ENCODE measurements at regions not wholly inside any gene's neighbourhood (a gene's known extent, or its start where the extent isn't known, plus 50 kb on each side); places are given as distances from the start of the nearest gene placed in this dataset.

DNA sequence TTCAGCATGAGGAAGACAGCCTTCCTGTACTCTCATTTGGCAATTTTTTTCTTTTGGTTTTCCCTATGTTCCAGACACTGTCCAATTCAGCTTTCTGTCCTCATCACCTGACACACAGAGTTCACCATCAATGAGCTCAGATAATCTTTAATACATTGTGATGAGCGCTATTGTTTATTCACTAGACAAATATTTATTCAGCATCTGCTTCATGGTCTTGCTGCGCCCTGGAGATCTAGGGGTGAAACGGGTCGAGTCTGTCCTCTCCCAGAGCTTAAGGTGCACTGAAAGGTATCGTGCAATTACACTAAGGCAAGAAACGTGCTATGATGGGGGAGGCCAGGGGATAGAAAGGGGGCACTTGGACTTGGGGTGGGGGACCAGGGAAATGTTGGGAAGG, 281.6 kb downstream of the ZSWIM6 start (continued):
- TF ChIP-seq, protein P1, sequence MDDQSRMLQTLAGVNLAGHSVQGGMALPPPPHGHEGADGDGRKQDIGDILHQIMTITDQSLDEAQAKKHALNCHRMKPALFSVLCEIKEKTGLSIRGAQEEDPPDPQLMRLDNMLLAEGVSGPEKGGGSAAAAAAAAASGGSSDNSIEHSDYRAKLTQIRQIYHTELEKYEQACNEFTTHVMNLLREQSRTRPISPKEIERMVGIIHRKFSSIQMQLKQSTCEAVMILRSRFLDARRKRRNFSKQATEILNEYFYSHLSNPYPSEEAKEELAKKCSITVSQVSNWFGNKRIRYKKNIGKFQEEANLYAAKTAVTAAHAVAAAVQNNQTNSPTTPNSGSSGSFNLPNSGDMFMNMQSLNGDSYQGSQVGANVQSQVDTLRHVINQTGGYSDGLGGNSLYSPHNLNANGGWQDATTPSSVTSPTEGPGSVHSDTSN (IDR thresholded peaks at IDR 0.05): no peak
- no peak for TF ChIP-seq RCOR1 (IDR thresholded peaks at IDR 0.05; ENCODE audit: low read length)
- TF ChIP-seq, protein P2, sequence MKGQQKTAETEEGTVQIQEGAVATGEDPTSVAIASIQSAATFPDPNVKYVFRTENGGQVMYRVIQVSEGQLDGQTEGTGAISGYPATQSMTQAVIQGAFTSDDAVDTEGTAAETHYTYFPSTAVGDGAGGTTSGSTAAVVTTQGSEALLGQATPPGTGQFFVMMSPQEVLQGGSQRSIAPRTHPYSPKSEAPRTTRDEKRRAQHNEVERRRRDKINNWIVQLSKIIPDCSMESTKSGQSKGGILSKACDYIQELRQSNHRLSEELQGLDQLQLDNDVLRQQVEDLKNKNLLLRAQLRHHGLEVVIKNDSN (IDR thresholded peaks at IDR 0.05; ENCODE audit: borderline replicate concordance, low read depth): no peak
- TF ChIP-seq RAD21 (IDR thresholded peaks at IDR 0.05; ENCODE audit: low read length): no peak
- TF ChIP-seq ELF1 (IDR thresholded peaks at IDR 0.05): no peak
- TF ChIP-seq FOXJ3 (CRISPR knock-in tag; IDR thresholded peaks at IDR 0.05): no peak

DNA sequence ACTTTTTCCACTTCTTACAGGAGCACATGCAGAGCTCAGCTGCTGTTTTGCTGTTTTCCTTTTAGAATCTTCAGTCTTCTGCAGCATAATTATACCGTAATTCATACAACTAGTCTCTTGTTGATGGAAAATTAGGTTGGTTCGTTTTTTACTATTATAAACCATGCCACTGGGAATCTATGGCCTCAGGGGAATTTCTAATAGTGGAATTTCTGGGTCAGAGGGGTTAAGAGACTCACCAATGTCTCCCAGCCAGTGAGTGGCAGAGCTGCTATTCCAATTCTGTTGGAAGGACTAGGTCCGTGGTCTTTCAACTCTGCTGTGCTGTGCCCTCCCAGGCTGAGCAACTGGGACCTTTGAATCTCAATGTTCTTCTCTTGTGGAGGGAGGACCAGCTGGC, 282.5 kb downstream of the ZSWIM6 start:
- no peak for TF ChIP-seq JUND (IDR thresholded peaks at IDR 0.05)
- DNase-seq: no peak
- no peak overlapping the region for H3K4me2 ChIP-seq
- H3K4me1 ChIP-seq (ENCODE audit: control insufficient read depth in 1 of 2, insufficient read depth in 2 of 2, low read depth in 1 of 2, low read length in 1 of 2): peaks cover 0 to 5% of the 10 kb centered on the region in 2 experiments; a peak in 1 of 4 replicates
- no peaks in the 10 kb centered on the region for H3K9me3 ChIP-seq
- H3K79me2 ChIP-seq (ENCODE audit: insufficient read depth): no peaks in the 10 kb centered on the region
- H3F3A ChIP-seq (replicated peaks; ENCODE audit: insufficient read depth): no peaks in the 10 kb centered on the region
- H3K9me2 ChIP-seq: no peaks in the 10 kb centered on the region
- ChIA-PET CTCF (interaction anchor here (1.0 to 1.8 kb wide), 3 partner anchors 10 to 44 kb away, joined by 3 to 5 read pairs (median 3); no protein-coding TSS in a partner anchor), POLR2A (no interaction called here)
- H2AFZ ChIP-seq (ENCODE audit: low read depth): no peak overlapping the region
- no peak overlapping the region for H3K9ac ChIP-seq
- no peak overlapping the region for H3K27ac ChIP-seq (ENCODE audit: low read depth in 2 of 2, low read length in 1 of 2)
- no peaks in the 10 kb centered on the region for H4K20me1 ChIP-seq (ENCODE audit: insufficient read depth)
- H3K27me3 ChIP-seq (ENCODE audit: insufficient read depth): no peaks in the 10 kb centered on the region
- WGBS (ENCODE audit: low lambda C conversion rate): 54% methylated on average over 3 of the region's 3 CpGs
- no peaks in the 10 kb centered on the region for H3K36me3 ChIP-seq (replicated peaks in 1 of 2; ENCODE audit: control insufficient read depth in 1 of 2, insufficient read depth in 2 of 2, low read length in 1 of 2)
- H3K4me3 ChIP-seq (ENCODE audit: low read depth in 2 of 2, low read length in 1 of 2): no peak overlapping the region

DNA sequence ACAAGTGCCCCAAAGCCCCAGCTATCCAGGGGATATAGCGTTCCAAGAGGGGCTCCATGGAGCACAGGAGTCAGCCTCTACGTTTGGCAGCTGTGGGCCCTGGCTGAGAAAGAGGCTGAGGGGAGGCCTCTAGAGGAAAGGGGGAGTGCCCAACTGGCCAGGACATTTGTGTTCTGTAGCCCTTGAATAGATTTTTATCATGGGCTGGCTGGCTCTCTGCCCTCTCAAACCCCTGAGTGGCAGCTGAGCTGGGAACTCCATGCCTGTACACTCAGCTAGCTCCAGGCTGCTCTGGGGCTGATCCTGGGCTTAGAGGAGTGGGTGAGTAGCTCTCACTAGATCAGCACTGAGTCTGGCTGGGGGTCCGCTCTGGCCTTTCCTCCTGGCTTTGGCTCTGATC, 285.0 kb downstream of the ZSWIM6 start:
- Histone ChIP-seq H3F3A (replicated peaks; ENCODE audit: insufficient read depth) (no peaks in the 10 kb centered on the region), H4K20me1 (ENCODE audit: insufficient read depth) (no peaks in the 10 kb centered on the region), H3K9me3 (no peaks in the 10 kb centered on the region), H3K4me2 (no peak overlapping the region), H3K4me3 (ENCODE audit: low read depth in 2 of 2, low read length in 1 of 2) (no peak overlapping the region), H3K27me3 (ENCODE audit: insufficient read depth) (no peaks in the 10 kb centered on the region), H3K4me1 (ENCODE audit: control insufficient read depth in 1 of 2, insufficient read depth in 2 of 2, low read depth in 1 of 2, low read length in 1 of 2) (peaks cover 0 to 15% of the 10 kb centered on the region in 2 experiments; a peak in 1 of 4 replicates), H3K27ac (ENCODE audit: low read depth in 2 of 2, low read length in 1 of 2) (no peak overlapping the region), H2AFZ (ENCODE audit: low read depth) (no peak overlapping the region), H3K9me2 (no peaks in the 10 kb centered on the region), H3K9ac (no peak overlapping the region), H3K36me3 (replicated peaks in 1 of 2; ENCODE audit: control insufficient read depth in 1 of 2, insufficient read depth in 2 of 2, low read length in 1 of 2) (no peaks in the 10 kb centered on the region), H3K79me2 (ENCODE audit: insufficient read depth) (no peaks in the 10 kb centered on the region)
- peak; percentile 78 for DNase-seq
- POLR2A ChIA-PET: no interaction called here
- WGBS (ENCODE audit: low lambda C conversion rate): 73% methylated on average over 3 of the region's 3 CpGs
- CTCF ChIA-PET: interaction anchor here (1.1 to 1.8 kb wide), 2 partner anchors 13 to 19 kb away, joined by 3 read pairs; no protein-coding TSS in a partner anchor
- no peak for TF ChIP-seq ELF1 (IDR thresholded peaks at IDR 0.05)
- TF ChIP-seq EZH2phosphoT487 (IDR thresholded peaks at IDR 0.05; ENCODE audit: borderline replicate concordance, low read depth): no peak
- TF ChIP-seq GATA2 (CRISPR knock-in tag; IDR thresholded peaks at IDR 0.05): peak; percentile 63
- no peak for TF ChIP-seq FOXJ3 (CRISPR knock-in tag; IDR thresholded peaks at IDR 0.05)
- TF ChIP-seq YY1 (IDR thresholded peaks at IDR 0.05; ENCODE audit: low read depth): no peak
- no peak for TF ChIP-seq TCF12 (IDR thresholded peaks at IDR 0.05)
- TF ChIP-seq EP300 (IDR thresholded peaks at IDR 0.05; ENCODE audit: borderline replicate concordance in 1 of 2, low read depth in 1 of 2, low read length in 1 of 2): no peak
- peak; percentile 38 for TF ChIP-seq CHD2 (IDR thresholded peaks at IDR 0.05; ENCODE audit: low read length, partially characterized antibody)
- TF ChIP-seq RCOR1 (IDR thresholded peaks at IDR 0.05; ENCODE audit: low read length): peak; percentile 83
- TF ChIP-seq, protein P3, sequence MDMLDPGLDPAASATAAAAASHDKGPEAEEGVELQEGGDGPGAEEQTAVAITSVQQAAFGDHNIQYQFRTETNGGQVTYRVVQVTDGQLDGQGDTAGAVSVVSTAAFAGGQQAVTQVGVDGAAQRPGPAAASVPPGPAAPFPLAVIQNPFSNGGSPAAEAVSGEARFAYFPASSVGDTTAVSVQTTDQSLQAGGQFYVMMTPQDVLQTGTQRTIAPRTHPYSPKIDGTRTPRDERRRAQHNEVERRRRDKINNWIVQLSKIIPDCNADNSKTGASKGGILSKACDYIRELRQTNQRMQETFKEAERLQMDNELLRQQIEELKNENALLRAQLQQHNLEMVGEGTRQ (IDR thresholded peaks at IDR 0.05; ENCODE audit: borderline replicate concordance, low read depth, low read length): no peak
- TF ChIP-seq TEAD4 (IDR thresholded peaks at IDR 0.05; ENCODE audit: borderline replicate concordance, insufficient read depth): no peak
- TF ChIP-seq, protein P1 (IDR thresholded peaks at IDR 0.05): no peak
- TF ChIP-seq NRF1 (IDR thresholded peaks at IDR 0.05; ENCODE audit: low read depth, low read length): no peak
- no peak for TF ChIP-seq RFX5 (IDR thresholded peaks at IDR 0.05; ENCODE audit: low read length)
- TF ChIP-seq SIN3A (IDR thresholded peaks at IDR 0.05; ENCODE audit: borderline replicate concordance, low read depth, low read length): no peak
